B cell (primary cell): ENCODE measurements at regions not wholly inside any gene's neighbourhood (a gene's known extent, or its start where the extent isn't known, plus 50 kb on each side); places are given as distances from the start of the nearest gene placed in this dataset.

Experiments
- ATAC-seq: fragments of 200-7000 bp; cut with Tn5 transposase; one replicate; pipeline ENCODE4 v1.10.0; 2021; ENCODE audit warnings: low read depth, mild to moderate bottlenecking, moderate number of reproducible peaks, moderate library complexity
- CTCF ChIA-PET: fragments of 350-600 bp; sonication (Branson Sonifier 250); formaldehyde crosslinking; loops from one replicate; lab custom pipeline; 2021; ENCODE audit warnings: antibody characterized with exemption, inconsistent platforms; lab: Charles Lee
- POLR2A ChIA-PET: fragments of 350-600 bp; sonication (Branson Sonifier 250); formaldehyde crosslinking; loops from one replicate; lab custom pipeline; 2021; ENCODE audit warnings: antibody characterized with exemption; lab: Charles Lee
- DNase-seq: peaks from one replicate; pipeline ENCODE4 v3.0.0; 2013
- H2AFZ ChIP-seq: 2 replicates; pipeline ENCODE4 v1.6.1; 2012; ENCODE audit warnings: mild to moderate bottlenecking, low read depth, low read length; ENCODE audit not compliant: insufficient read depth, poor library complexity, severe bottlenecking
- H3K27ac ChIP-seq, 2 donors: 1 replicate in 1 of 2; 2 replicates in 1 of 2; pipeline ENCODE4 v1.5.1; 2012 to 2013; ENCODE audit warnings: low read length in 2 of 2, mild to moderate bottlenecking in 2 of 2, moderate library complexity in 1 of 2
- H3K27me3 ChIP-seq, 4 experiments: fragments of 200-600 bp in 1 of 4; sonication (generic) in 1 of 4; replicated peaks in 1 of 4; 1 replicate in 2 of 4; 2 replicates in 2 of 4; pipeline versions ENCODE4 v1.6.1 to v1.7.0; 2013 to 2016; ENCODE audit warnings: low read length in 3 of 4, mild to moderate bottlenecking in 2 of 4, mixed read lengths in 1 of 4, moderate library complexity in 1 of 4; ENCODE audit not compliant: insufficient read depth in 4 of 4, control insufficient read depth in 3 of 4; ENCODE audit errors: control extremely low read depth in 1 of 4
- H3K36me3 ChIP-seq, 2 experiments: replicated peaks in 1 of 2; 1 replicate in 1 of 2; 2 replicates in 1 of 2; pipeline versions ENCODE4 v1.6.1 to v1.7.1; 2013; ENCODE audit warnings: low read length in 1 of 2; ENCODE audit not compliant: insufficient read depth in 2 of 2, control insufficient read depth in 1 of 2; ENCODE audit errors: control extremely low read depth in 1 of 2, extremely low read depth in 1 of 2
- H3K4me1 ChIP-seq, 2 donors: fragments of 200-600 bp in 1 of 2; sonication (generic) in 1 of 2; 1 replicate in 1 of 2; 2 replicates in 1 of 2; pipeline versions ENCODE4 v1.5.1 to v1.6.1; 2013 to 2017; ENCODE audit warnings: low read length in 2 of 2; ENCODE audit not compliant: control insufficient read depth in 2 of 2, insufficient read depth in 2 of 2
- H3K4me2 ChIP-seq: replicated peaks from 2 replicates; pipeline ENCODE3; 2012; ENCODE audit warnings: mild to moderate bottlenecking, low read depth, low read length; ENCODE audit not compliant: poor library complexity, severe bottlenecking
- H3K4me3 ChIP-seq, 5 experiments: fragments of 200-600 bp in 1 of 5; sonication (generic) in 1 of 5; 1 replicate in 3 of 5; 2 replicates in 2 of 5; pipeline versions ENCODE4 v1.5.1 to v1.7.0; 2011 to 2016; ENCODE audit warnings: low read length in 4 of 5, mild to moderate bottlenecking in 4 of 5, low read depth in 2 of 5, control low read depth in 1 of 5, moderate library complexity in 1 of 5; ENCODE audit not compliant: insufficient read depth in 1 of 5; ENCODE audit errors: control extremely low read depth in 1 of 5, extremely low read depth in 1 of 5
- H3K79me2 ChIP-seq: fragments of 200-600 bp; sonication (generic); one replicate; pipeline ENCODE4 v1.6.0; 2016; ENCODE audit warnings: low read length; ENCODE audit not compliant: control insufficient read depth, insufficient read depth
- H3K9ac ChIP-seq: fragments of 200-600 bp; sonication (generic); 2 replicates; pipeline ENCODE4 v1.6.1; 2017; ENCODE audit warnings: mild to moderate bottlenecking, low read length, moderate library complexity
- H3K9me3 ChIP-seq, 3 donors: one replicate each; pipeline versions ENCODE4 v1.6.1 to v1.7.1; 2013; ENCODE audit warnings: low read length in 2 of 3; ENCODE audit not compliant: control insufficient read depth in 2 of 3, insufficient read depth in 1 of 3; ENCODE audit errors: control extremely low read depth in 1 of 3
- H4K20me1 ChIP-seq: 2 replicates; pipeline ENCODE4 v1.6.0; 2012; ENCODE audit warnings: mild to moderate bottlenecking, low read length; ENCODE audit not compliant: insufficient read depth, control insufficient read depth, poor library complexity, severe bottlenecking
- H3K27ac Mint-ChIP-seq: one replicate; pipeline ENCODE4 v1.8.0; 2021; ENCODE audit warnings: mixed read lengths
- H3K27me3 Mint-ChIP-seq: one replicate; pipeline ENCODE4 v1.8.0; 2021; ENCODE audit warnings: mixed read lengths
- H3K4me1 Mint-ChIP-seq: one replicate; pipeline ENCODE4 v1.8.0; 2021; ENCODE audit warnings: mixed read lengths
- H3K4me3 Mint-ChIP-seq: one replicate; pipeline ENCODE4 v1.8.0; 2021; ENCODE audit warnings: mixed read lengths
- H3K9me3 Mint-ChIP-seq: one replicate; pipeline ENCODE4 v1.8.0; 2022; ENCODE audit warnings: mixed read lengths; ENCODE audit not compliant: insufficient read depth
- CTCF ChIP-seq: fragments of 200-600 bp; IDR thresholded peaks from one replicate; pipeline ENCODE4 v1.8.0; 2022; ENCODE audit warnings: antibody characterized with exemption, mild to moderate bottlenecking
- EZH2 ChIP-seq: IDR thresholded peaks from 2 replicates; pipeline ENCODE4 v1.6.1; 2012; ENCODE audit warnings: borderline replicate concordance, low read depth, mild to moderate bottlenecking, moderate library complexity, low read length; ENCODE audit not compliant: insufficient read depth, poor library complexity, severe bottlenecking
- WGBS: methylation state at CpG from one replicate; pipeline ENCODE4 v1.1.5; 2013; ENCODE audit warnings: missing lambda C conversion rate; ENCODE audit not compliant: insufficient coverage; 5-methylcytosine and 5-hydroxymethylcytosine counted together
- intact Hi-C: fragments of 100-400 bp; cut with micrococcal nuclease; formaldehyde crosslinking; loops from one replicate; pipeline ENCODE4 v1.10.0; 2022

- H3K36me3 ChIP-seq = no peaks in the 10 kb centered on the region
- no peaks in the 10 kb centered on the region for H3K4me1 ChIP-seq
- ChIA-PET CTCF (no interaction called here), POLR2A (no interaction called here)
- H4K20me1 ChIP-seq = no peaks in the 10 kb centered on the region
- TF ChIP-seq CTCF = no peak
- H3K27ac ChIP-seq = no peak overlapping the region
- H3K9me3 ChIP-seq = peaks cover 0 to 8% (median 0%) of the 10 kb centered on the region in 3 donors
- Mint-ChIP-seq H3K4me1 (no peaks in the 10 kb centered on the region), H3K4me3 (no peak overlapping the region), H3K27me3 (no peaks in the 10 kb centered on the region), H3K9me3 (no peaks in the 10 kb centered on the region), H3K27ac (no peak overlapping the region)
- DNase-seq (no peak), ATAC-seq (no peak)
- H3K4me3 ChIP-seq = no peak overlapping the region
- 50% methylated on average over 1 of the region's 3 CpGs for WGBS
- no peak overlapping the region for H3K9ac ChIP-seq
- no peak overlapping the region for H2AFZ ChIP-seq
- no peak overlapping the region for H3K4me2 ChIP-seq
- H3K27me3 ChIP-seq = no peaks in the 10 kb centered on the region
- intact Hi-C loops = no loop called here
- no peaks in the 10 kb centered on the region for H3K79me2 ChIP-seq
Measured at GRCh38 chr1:69077633-69078032, 490.1 kb upstream of the LRRC7 start.

DNA sequence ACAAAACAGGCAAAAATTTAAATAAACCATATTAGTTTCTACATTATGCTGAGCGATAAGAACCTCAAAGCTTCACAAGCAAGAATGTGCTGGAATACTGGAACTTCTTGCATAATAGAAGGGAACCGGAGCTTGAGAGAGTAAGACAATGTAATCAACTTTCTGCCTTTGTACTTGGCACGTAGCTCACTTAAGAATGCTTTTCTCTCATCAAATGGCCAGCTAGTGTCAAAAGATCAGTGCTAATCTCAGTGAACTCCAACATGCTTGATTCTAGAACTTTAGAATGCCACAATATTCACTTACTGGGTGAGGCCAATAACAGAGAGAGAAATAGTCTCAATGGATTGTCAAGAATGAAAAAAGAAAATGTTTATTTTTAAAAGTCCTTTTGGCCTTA lies 486.1 kb upstream of the LRRC7 start:
- ATAC-seq = no peak
- TF ChIP-seq CTCF (no peak), EZH2 (no peak)
- H3K4me3 ChIP-seq = no peak overlapping the region
- no peak for DNase-seq
- no peak overlapping the region for H2AFZ ChIP-seq
- H3K4me2 ChIP-seq = no peak overlapping the region
- H3K79me2 ChIP-seq = no peaks in the 10 kb centered on the region
- WGBS = 77% methylated on average over 2 of the region's 3 CpGs
- Mint-ChIP-seq H3K27me3 (no peaks in the 10 kb centered on the region), H3K4me1 (no peaks in the 10 kb centered on the region), H3K9me3 (peaks cover 4% of the 10 kb centered on the region), H3K4me3 (no peak overlapping the region), H3K27ac (no peak overlapping the region)
- no peaks in the 10 kb centered on the region for H3K27me3 ChIP-seq
- CTCF ChIA-PET = no interaction called here
- intact Hi-C loops = no loop called here
- H3K4me1 ChIP-seq = no peaks in the 10 kb centered on the region
- POLR2A ChIA-PET = no interaction called here
- no peaks in the 10 kb centered on the region for H3K9me3 ChIP-seq
- H3K9ac ChIP-seq = no peak overlapping the region
- no peaks in the 10 kb centered on the region for H3K36me3 ChIP-seq
- no peaks in the 10 kb centered on the region for H4K20me1 ChIP-seq
- H3K27ac ChIP-seq = no peak overlapping the region
